ENCODE measurements at regions not wholly inside any gene's neighbourhood (a gene's known extent, or its start where the extent isn't known, plus 50 kb on each side); places are given as distances from the start of the nearest gene placed in this dataset. TPM values are rescaled to one million over a fixed set of nuclear protein-coding genes. Genes with fewer than 3 reads are reported as not detected.
"Not testable (repeated sequence)": the region's sequence is repeated elsewhere in the genome, so short reads cannot be mapped to it uniquely, and the experiment has no call there.

- DNase-seq (ENCODE audit: missing footprints) (no peak), ATAC-seq (no peak)
- intact Hi-C loops (cut with DNase I) = no loop called here
These were observed 98.2 kb upstream of the NECTIN3 start for GRCh38 chr3:110973263-110973895.

GRCh38 chr3:110974902-110975301, 96.7 kb upstream of the NECTIN3 start:
- ATAC-seq (no peak), DNase-seq (ENCODE audit: missing footprints) (no peak)

GRCh38 chr3:110984456-110985250, 87.0 kb upstream of the NECTIN3 start:
- DNase-seq (ENCODE audit: missing footprints) (no peak), ATAC-seq (no peak)
- intact Hi-C loops (cut with DNase I) = no loop called here

More at GRCh38 chr3:110974902-110975301, 96.7 kb upstream of the NECTIN3 start:
- intact Hi-C loops (cut with DNase I) = no loop called here

- ATAC-seq = no peak
- intact Hi-C loops (cut with DNase I) = no loop called here
- DNase-seq (ENCODE audit: missing footprints) = no peak
These were observed 82.2 kb upstream of the NECTIN3 start for GRCh38 chr3:110989446-110989845.

- DNase-seq (ENCODE audit: missing footprints) = no peak
- intact Hi-C loops (cut with DNase I) = no loop called here
- ATAC-seq = no peak
These were observed 76.0 kb upstream of the NECTIN3 start for GRCh38 chr3:110995461-110996231.

GRCh38 chr3:110998766-110999165, 72.8 kb upstream of the NECTIN3 start:
- DNase-seq (ENCODE audit: missing footprints); intact Hi-C loops (cut with DNase I); ATAC-seq: not testable (repeated sequence)

GRCh38 chr3:111006485-111006884, 65.1 kb upstream of the NECTIN3 start:
- DNase-seq (ENCODE audit: missing footprints); intact Hi-C loops (cut with DNase I); ATAC-seq: not testable (repeated sequence)

GRCh38 chr3:111012388-111013248, 59.0 kb upstream of the NECTIN3 start:
- ATAC-seq (no peak), DNase-seq (ENCODE audit: missing footprints) (no peak)
- intact Hi-C loops (cut with DNase I) = no loop called here

Small RNA genes in the stretch of these regions (microRNA-seq; reads per million reads assigned to microRNA genes)
- gene MIR4445 = not detected
